Activated effector memory CD4-positive, alpha-beta T cell treated with Interleukin-2 at 50 U/mL for 16 hours (primary cell): ENCODE measurements at regions not wholly inside any gene's neighbourhood (a gene's known extent, or its start where the extent isn't known, plus 50 kb on each side); places are given as distances from the start of the nearest gene placed in this dataset.
"Not testable (repeated sequence)": the region's sequence is repeated elsewhere in the genome, so short reads cannot be mapped to it uniquely, and the experiment has no call there.

Source experiments
- DNase-seq: peaks from one replicate; pipeline ENCODE4 v3.0.0-alpha.2; 2020

DNA sequence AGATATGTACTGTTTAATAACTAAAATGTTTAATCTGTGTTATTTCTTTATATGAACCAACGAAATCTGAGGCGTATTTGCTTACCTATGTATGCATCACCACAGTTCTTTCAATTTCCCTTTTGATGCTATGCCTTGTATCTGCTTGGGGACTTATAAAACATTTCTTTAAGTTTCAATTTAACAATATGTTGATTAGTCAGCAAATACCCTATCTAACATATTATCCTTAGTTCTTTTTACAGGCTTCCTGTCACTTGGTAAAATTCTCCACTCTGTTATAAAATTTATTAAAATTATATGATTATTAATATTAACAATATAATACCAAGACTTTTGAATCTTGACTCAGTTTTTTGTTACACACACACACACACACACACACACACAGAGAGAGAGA lies 174.3 kb downstream of the CPS1 start:
- no peak for DNase-seq

- not testable (repeated sequence) for DNase-seq
These were observed 190.4 kb downstream of the CPS1 start for GRCh38 chr2:210746826-210747225.

DNA sequence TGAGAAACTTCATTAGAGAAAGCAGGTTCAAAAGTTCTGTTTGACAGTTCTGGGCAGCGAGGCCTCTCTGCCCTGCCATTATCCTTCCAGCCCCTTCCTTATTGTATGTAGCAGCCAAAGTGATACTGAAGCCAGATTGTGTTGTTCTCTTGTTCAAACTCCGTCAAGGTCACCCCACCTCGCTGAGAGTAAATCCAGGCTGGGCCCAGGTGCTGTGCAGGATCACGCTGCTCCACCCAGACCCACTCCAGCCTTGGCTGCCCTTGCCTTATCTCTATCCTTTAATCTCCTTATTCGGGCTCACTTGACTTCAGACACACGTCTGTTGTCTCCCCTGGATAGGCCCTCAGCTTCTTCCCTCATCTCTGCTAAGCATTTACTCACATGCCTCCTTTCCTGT lies 196.1 kb downstream of the CPS1 start:
- DNase-seq, result no peak

DNA sequence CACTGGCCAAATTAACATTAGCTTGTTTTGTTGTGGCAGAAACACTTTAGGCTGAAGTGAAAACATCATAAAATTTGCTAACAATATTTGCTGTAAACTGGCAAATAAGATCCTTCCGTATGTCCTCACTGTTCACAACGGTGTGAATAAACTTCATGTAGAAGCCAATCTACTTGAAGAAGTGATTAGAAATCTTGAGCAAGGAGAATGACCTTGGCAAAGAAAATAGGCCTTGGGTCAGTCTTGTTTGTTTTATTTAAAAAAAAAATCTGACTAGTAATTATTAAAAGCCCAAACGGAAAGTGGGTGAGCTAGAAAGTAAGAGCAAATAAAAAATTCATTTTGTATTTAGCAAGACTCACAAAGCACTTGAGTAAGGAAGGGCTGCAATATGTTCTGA lies 197.0 kb downstream of the CPS1 start:
- DNase-seq, result no peak

- no peak for DNase-seq
These were observed 200.5 kb downstream of the CPS1 start for GRCh38 chr2:210756855-210757254.

GRCh38 chr2:210762604-210763588 lies 206.5 kb downstream of the CPS1 start:
- no peak for DNase-seq

DNA sequence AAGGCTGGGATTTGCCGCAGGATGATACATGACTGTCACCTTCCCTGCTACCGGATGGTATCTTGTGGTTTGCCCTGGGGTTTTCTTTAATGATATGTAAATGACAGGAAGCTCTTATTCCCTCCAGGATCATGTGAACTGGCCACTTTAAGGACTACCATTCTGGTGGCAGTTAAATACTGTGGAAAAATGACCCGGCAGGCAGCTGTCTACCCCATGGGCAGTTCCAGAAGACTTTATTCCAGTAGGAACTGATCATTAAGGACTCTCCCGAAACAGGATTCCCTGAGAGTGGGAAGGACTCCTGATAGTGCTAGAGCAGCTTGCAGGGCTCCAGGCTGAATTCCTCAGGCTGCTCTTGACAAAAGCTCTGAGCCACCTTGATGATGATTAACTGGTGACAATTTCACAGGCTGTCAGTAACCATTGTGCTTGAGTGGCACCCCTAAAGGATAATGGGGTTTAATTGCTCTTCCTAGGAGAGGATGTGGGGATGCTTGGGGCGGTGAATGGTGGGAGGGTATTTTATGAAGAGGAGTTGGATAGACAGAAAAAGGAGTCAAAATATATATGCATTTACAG lies 212.0 kb downstream of the CPS1 start:
- no peak for DNase-seq

DNA sequence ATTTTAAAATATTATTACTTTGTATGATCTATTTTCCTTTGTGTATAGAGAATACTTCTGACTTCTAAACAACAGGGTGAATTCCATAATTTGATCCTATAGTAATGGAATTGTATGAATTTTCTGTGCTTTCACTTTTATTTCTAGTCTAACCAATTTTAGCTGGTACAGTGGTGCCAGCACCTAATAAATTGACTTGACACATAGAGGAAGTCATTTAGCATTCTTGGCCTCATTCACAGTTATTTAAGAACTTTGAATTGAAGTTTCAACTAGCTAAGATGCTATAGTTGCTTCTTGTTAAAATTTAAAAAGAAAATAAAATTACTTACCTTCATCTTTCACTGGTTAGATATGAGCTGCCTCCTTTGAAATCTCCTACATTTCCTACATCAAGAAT lies 220.4 kb downstream of the CPS1 start:
- DNase-seq, result no peak

- DNase-seq, result no peak
These were observed 225.8 kb downstream of the CPS1 start for GRCh38 chr2:210782222-210782621.

- DNase-seq, result not testable (repeated sequence)
These were observed 231.4 kb downstream of the CPS1 start for GRCh38 chr2:210787831-210788230.

DNA sequence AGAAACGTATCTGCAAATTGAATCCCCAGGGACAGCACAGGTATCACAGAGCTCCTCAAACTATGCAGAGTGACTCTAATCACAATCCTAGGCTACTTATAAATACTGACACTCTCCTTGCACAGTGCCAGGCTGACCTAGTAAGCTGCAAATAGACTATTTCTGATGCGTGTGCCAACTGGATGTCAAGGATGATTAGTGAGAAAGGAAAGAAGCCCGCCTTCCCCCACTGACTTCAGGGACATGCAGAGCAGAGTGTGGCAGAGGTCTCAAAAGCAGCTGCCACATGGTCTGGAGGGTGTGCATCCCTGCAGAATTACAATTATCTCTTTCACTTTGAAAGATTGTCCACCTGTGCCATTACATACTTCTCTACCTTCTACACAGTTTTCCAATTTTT lies 235.6 kb downstream of the CPS1 start:
- no peak for DNase-seq

DNA sequence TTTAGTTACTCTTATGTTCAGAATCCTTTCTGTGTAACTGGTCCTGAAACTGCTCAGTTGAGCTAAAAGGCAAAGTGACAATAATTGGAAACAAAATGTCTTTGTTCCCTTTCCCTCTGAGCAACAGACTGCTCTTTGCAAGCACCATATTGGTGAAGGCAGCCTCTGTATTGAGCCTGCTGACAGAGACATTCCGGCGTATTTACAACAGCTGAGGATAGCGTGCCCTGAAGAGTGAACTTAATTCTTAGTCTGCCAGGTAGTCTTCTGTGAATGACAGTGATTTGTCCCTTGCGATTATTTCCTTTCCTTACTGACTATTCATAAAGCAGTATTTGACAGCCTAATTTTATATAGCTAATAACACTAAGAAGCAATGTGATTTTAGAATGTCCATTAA lies 239.1 kb downstream of the CPS1 start:
- DNase-seq, result no peak

- no peak for DNase-seq
These were observed 241.8 kb downstream of the CPS1 start for GRCh38 chr2:210798180-210798579.

DNA sequence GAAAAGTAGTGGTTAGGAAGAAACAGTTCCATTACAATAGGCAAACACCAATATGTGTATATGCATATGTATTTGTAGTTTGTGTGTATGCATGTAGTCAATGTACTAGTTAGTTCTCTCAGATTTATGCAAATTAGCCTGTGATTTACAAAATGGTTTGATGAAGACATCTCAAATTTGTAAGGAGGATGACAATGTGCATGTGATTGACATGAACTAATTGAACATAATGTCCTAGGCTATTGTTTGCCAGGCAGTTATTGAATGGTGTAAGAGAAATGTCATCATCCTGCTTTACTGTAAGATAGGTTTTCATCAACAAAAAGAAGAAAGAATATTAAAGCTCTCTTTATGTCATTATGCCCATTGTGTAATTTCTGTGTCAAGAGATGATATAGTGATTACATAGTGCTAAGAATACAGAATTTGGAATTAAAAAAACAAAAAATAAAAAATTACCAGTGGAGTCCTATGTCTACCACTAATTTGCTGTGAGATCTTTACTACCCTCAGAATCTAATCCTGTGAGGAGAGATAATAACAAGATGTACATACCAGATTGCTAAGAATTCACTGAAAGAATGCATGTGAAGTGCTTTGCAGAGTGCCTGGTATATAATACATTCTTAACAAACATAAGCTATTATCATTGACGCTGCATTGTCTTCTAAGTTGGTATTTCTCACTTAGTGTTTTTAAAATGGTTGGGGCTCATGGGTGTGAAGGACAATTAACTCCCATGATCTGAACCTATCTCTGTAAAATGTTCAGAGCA lies 258.0 kb downstream of the CPS1 start:
- DNase-seq, result no peak

DNA sequence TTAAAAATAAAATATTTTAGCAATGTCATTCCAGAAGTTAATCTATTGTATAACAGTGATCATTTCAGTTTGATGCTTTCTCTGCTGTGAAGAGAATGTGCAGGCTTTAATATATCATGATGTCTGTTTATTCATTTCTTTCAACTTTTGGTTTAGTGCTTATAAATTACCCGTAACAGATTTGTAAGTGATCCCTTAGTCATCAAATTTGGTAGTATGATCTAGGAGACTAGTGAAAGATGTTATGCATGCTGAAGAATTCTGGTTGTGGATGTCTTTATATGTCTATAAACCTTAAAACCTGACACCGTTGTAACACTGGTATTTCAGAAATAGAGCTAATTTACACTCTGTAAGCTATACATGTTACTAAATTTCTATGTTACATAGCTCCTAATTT lies 260.4 kb downstream of the CPS1 start:
- no peak for DNase-seq

- no peak for DNase-seq
These were observed 262.1 kb downstream of the CPS1 start for GRCh38 chr2:210818473-210818872.

GRCh38 chr2:210833403-210833802 lies 277.0 kb downstream of the CPS1 start:
- DNase-seq, result no peak

- no peak for DNase-seq
These were observed 282.6 kb downstream of the CPS1 start for GRCh38 chr2:210839034-210839433.

GRCh38 chr2:210839450-210839849 lies 283.1 kb downstream of the CPS1 start:
- no peak for DNase-seq

GRCh38 chr2:210842896-210843295 lies 286.5 kb downstream of the CPS1 start:
- no peak for DNase-seq

DNA sequence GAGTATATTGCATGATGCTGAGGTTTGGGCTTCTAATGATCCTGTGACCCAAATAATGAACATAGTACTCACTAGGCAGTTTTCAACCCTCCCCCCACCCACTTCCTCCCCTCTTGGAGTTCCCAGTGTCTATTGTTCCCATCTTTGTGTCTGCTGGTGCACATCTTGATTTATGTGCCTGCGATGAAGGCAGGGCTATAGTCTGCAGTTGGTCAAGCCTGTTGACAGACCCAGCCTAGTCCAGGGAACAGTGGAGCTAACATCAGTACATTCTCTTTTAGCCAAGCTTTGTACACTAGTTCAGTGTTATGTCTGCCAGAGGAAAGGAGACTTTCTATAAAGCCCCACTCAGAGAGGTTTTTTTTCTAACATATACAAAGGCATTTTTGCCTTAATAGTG lies 287.6 kb downstream of the CPS1 start:
- DNase-seq, result no peak

GRCh38 chr2:210859314-210859713 lies 302.9 kb downstream of the CPS1 start:
- DNase-seq, result no peak

DNA sequence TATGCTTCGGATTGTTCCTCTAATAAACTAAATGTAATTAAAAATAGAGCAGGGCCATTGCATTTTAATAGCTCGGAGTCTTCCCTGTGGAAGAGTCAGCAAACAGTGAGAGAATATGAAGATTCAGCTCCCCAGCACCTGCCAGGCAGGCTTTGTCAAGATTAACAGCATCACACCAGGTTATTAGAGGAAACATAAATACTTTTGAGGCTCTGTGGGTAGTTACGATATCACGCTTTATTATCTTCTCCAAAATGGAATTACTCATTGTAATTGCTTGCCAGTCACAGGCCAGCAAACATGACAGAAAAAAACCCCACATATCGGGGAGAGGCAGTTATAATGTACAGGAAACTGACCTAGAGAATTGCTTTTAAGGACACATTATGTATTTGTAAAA lies 303.9 kb downstream of the CPS1 start:
- no peak for DNase-seq
